OCI-LY7 (cell line): ENCODE measurements at regions not wholly inside any gene's neighbourhood (a gene's known extent, or its start where the extent isn't known, plus 50 kb on each side); places are given as distances from the start of the nearest gene placed in this dataset.

Source experiments
- BruUV-seq: library from RNA; stranded (reverse); fragments of 400-500 nt; replicated peaks from 2 replicates; lab custom pipeline; 2021; lab: Mats Ljungman, UMichigan
- CTCF ChIA-PET: fragments of 300-600 bp; sonication (Branson Sonifier 250); formaldehyde crosslinking; loops from one replicate; lab custom pipeline; 2022; ENCODE audit warnings: antibody characterized with exemption; ENCODE audit not compliant: unreplicated experiment; lab: Charles Lee
- POLR2A ChIA-PET: fragments of 300-600 bp; sonication (Branson Sonifier 250); formaldehyde crosslinking; loops from one replicate; lab custom pipeline; 2022; ENCODE audit warnings: antibody characterized with exemption; lab: Charles Lee
- DNase-seq: peaks from one replicate; pipeline ENCODE4 v3.0.0-alpha.2; 2015; ENCODE audit warnings: low spot score
- H2AFZ ChIP-seq: fragments of 200-600 bp; sonication (generic), shearing (Covaris generic); 2 replicates; pipeline ENCODE4 v1.6.1; 2014; ENCODE audit warnings: mild to moderate bottlenecking, antibody characterized with exemption, low read length, moderate library complexity
- H3K27ac ChIP-seq: fragments of 200-600 bp; sonication (generic); 2 replicates; pipeline ENCODE4 v1.5.1; 2014; ENCODE audit warnings: mixed run types, low read depth, mild to moderate bottlenecking, moderate library complexity, low read length, inconsistent platforms; ENCODE audit not compliant: poor library complexity, severe bottlenecking
- H3K36me3 ChIP-seq: fragments of 200-600 bp; sonication (generic); 2 replicates; pipeline ENCODE4 v1.6.1; 2014; ENCODE audit warnings: mild to moderate bottlenecking, antibody characterized with exemption, low read length, moderate library complexity, mixed read lengths; ENCODE audit not compliant: insufficient read depth
- H3K4me1 ChIP-seq: fragments of 200-600 bp; sonication (generic); 2 replicates; pipeline ENCODE4 v1.5.1; 2014; ENCODE audit warnings: mild to moderate bottlenecking, low read length; ENCODE audit not compliant: insufficient read depth, poor library complexity, severe bottlenecking
- H3K4me2 ChIP-seq: fragments of 200-600 bp; sonication (generic); 2 replicates; pipeline ENCODE4 v1.6.1; 2014; ENCODE audit warnings: mild to moderate bottlenecking, low read length
- H3K4me3 ChIP-seq: fragments of 200-600 bp; sonication (generic); 2 replicates; pipeline ENCODE4 v1.5.1; 2014; ENCODE audit warnings: mild to moderate bottlenecking, low read depth, low read length; ENCODE audit not compliant: poor library complexity, severe bottlenecking
- H3K79me2 ChIP-seq: fragments of 200-600 bp; sonication (generic); 2 replicates; pipeline ENCODE4 v1.6.1; 2016; ENCODE audit warnings: low read depth, mild to moderate bottlenecking, low read length, moderate library complexity, mixed read lengths; ENCODE audit not compliant: insufficient read depth
- H3K9me2 ChIP-seq: fragments of 200-600 bp; sonication (generic); 2 replicates; pipeline ENCODE4 v1.6.1; 2016; ENCODE audit warnings: mild to moderate bottlenecking, low read length, mixed read lengths; ENCODE audit not compliant: insufficient read depth
- H3K9me3 ChIP-seq: fragments of 200-600 bp; sonication (generic); 2 replicates; pipeline ENCODE4 v1.6.1; 2014; ENCODE audit warnings: mild to moderate bottlenecking, mixed run types, low read length, mixed read lengths
- H4K20me1 ChIP-seq: fragments of 200-600 bp; sonication (generic); 2 replicates; pipeline ENCODE4 v1.6.1; 2014; ENCODE audit warnings: mild to moderate bottlenecking, antibody characterized with exemption, low read length, moderate library complexity, mixed read lengths; ENCODE audit not compliant: insufficient read depth
- CTCF ChIP-seq: fragments of 200-600 bp; sonication (generic); conservative IDR thresholded peaks from 2 replicates; pipeline ENCODE4 v1.5.1; 2014; ENCODE audit warnings: mild to moderate bottlenecking, antibody characterized with exemption, low read length, moderate library complexity, mixed read lengths
- EZH2phosphoT487 ChIP-seq: fragments of 200-600 bp; sonication (generic); IDR thresholded peaks from 2 replicates; pipeline ENCODE4 v1.6.1; 2018; ENCODE audit warnings: low read depth, borderline replicate concordance, mild to moderate bottlenecking, mixed run types, antibody characterized with exemption, low read length, moderate library complexity, mixed read lengths
- intact Hi-C: fragments of 100-400 bp; cut with micrococcal nuclease; formaldehyde crosslinking; loops from one replicate; pipeline ENCODE4 v1.10.0; 2022; ENCODE audit not compliant: unreplicated experiment

GRCh38 chr15:25241241-25241801 is 197.5 kb downstream of the UBE3A start:
- CTCF ChIA-PET = no interaction called here
- H3K4me2 ChIP-seq = no peak overlapping the region
- H3K4me1 ChIP-seq = no peaks in the 10 kb centered on the region
- POLR2A ChIA-PET = no interaction called here
- no TSS peak for BruUV-seq
- no peaks in the 10 kb centered on the region for H3K9me3 ChIP-seq
- H3K36me3 ChIP-seq = no peaks in the 10 kb centered on the region
- no peak overlapping the region for H3K4me3 ChIP-seq
- no peak for TF ChIP-seq CTCF
- TF ChIP-seq EZH2phosphoT487 = no peak
- H3K79me2 ChIP-seq = no peaks in the 10 kb centered on the region
- no peak for DNase-seq
- no peak overlapping the region for H3K27ac ChIP-seq
- no peaks in the 10 kb centered on the region for H4K20me1 ChIP-seq
- H2AFZ ChIP-seq = no peak overlapping the region
- intact Hi-C loops = no loop called here
- no peaks in the 10 kb centered on the region for H3K9me2 ChIP-seq

DNA sequence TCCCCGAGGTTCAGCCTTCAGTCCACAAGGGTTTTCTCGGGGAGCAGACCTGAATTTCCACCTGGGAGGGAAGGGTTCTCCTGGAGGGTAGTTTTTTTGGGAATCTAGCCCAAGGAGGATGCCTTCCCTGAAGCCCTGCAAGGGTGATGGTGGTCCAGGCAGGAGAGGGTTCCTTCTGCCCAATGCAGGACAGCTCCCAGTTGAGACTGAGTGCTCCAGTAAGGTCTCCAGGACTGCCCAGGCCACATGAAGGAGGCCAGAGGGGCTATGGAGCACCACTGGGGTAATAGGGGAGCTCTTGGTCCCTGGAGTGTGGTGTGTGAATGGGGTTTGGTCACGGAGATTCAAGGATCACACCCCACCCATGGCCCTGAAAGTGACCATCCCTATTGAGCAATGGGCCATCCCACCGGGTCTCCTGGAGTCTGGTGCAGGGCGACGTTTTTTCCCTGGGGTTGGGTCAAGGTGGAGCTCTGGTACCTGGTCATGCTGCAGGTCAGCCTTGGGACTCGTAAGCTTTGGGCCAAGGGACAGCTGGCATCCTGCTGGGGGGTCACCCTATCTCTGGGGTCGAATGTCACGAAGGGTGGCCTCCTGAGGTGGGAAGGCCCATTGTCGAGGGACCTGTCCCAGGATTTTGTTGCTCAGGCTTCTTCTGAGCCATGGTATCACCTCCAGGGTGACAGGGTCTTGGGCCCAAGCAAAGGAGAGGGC is 196.5 kb downstream of the UBE3A start:
- TF ChIP-seq CTCF (no peak), EZH2phosphoT487 (no peak)
- DNase-seq = no peak
- no peak overlapping the region for H2AFZ ChIP-seq
- no peaks in the 10 kb centered on the region for H3K9me2 ChIP-seq
- H3K36me3 ChIP-seq = no peaks in the 10 kb centered on the region
- no peak overlapping the region for H3K4me2 ChIP-seq
- H3K4me1 ChIP-seq = no peaks in the 10 kb centered on the region
- H3K79me2 ChIP-seq = no peaks in the 10 kb centered on the region
- intact Hi-C loops = no loop called here
- POLR2A ChIA-PET = no interaction called here
- BruUV-seq = no TSS peak
- CTCF ChIA-PET = no interaction called here
- H4K20me1 ChIP-seq = no peaks in the 10 kb centered on the region
- H3K9me3 ChIP-seq = no peaks in the 10 kb centered on the region
- H3K27ac ChIP-seq = no peak overlapping the region
- H3K4me3 ChIP-seq = no peak overlapping the region
